ENCODE measurements at regions not wholly inside any gene's neighbourhood (a gene's known extent, or its start where the extent isn't known, plus 50 kb on each side); places are given as distances from the start of the nearest gene placed in this dataset.

DNA sequence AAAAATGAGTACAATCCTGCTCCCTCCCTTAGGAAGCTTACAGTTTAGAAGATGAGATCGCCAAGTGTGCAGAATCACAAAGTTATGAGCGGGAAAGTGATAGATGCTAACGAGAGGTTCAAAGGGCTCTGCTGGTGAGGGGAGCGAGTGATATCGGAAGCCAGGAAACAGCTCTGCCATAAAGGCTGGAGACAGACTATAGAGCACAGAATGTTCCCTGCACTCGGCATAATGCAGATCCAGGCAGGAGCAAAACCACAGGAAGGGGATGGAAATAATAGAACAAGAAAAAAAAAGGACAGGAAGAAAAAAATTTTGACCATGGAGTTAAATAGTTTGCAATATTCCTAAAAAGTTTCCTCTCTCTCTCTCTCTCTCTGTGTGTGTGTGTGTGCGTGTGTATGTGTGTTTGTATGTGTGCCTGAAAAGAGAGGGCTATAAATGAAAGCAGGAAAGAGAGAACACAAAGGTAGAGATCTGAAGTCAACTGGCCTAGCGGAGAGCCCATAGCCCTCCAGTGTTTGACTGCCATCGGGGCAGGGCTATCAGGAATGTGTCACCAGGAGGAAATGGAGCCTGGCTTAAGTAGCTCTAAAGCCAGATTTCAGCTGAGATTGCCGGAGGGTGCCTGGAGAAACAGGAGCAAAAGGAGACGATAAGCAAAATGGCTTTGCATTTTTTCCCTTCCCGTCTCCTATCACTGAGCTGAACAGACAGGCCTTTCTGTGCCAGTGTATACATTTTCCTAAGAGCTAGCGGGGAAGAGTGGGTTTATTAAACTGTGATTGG, 175.8 kb upstream of the LYZL1 start:
- TF ChIP-seq, protein P1, sequence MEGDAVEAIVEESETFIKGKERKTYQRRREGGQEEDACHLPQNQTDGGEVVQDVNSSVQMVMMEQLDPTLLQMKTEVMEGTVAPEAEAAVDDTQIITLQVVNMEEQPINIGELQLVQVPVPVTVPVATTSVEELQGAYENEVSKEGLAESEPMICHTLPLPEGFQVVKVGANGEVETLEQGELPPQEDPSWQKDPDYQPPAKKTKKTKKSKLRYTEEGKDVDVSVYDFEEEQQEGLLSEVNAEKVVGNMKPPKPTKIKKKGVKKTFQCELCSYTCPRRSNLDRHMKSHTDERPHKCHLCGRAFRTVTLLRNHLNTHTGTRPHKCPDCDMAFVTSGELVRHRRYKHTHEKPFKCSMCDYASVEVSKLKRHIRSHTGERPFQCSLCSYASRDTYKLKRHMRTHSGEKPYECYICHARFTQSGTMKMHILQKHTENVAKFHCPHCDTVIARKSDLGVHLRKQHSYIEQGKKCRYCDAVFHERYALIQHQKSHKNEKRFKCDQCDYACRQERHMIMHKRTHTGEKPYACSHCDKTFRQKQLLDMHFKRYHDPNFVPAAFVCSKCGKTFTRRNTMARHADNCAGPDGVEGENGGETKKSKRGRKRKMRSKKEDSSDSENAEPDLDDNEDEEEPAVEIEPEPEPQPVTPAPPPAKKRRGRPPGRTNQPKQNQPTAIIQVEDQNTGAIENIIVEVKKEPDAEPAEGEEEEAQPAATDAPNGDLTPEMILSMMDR (IDR thresholded peaks at IDR 0.05), result no peak
- TF ChIP-seq POLR2A (IDR thresholded peaks at IDR 0.05), result no peak

Data from esophagus squamous epithelium (tissue), 4 donors.